Neural cell (in vitro differentiated cells): ENCODE measurements at regions not wholly inside any gene's neighbourhood (a gene's known extent, or its start where the extent isn't known, plus 50 kb on each side); places are given as distances from the start of the nearest gene placed in this dataset.

Experiments
- H2AFZ ChIP-seq: fragments of 200-600, 300-800 bp; sonication (generic), shearing (Covaris generic); 2 replicates; pipeline ENCODE4 v1.6.0; 2014; ENCODE audit warnings: low read depth, mild to moderate bottlenecking, antibody characterized with exemption, low read length, moderate library complexity
- H3F3A ChIP-seq: fragments of 200-600 bp; shearing (Covaris generic); 2 replicates; pipeline ENCODE4 v1.6.1; 2016; ENCODE audit warnings: mild to moderate bottlenecking, moderate library complexity, mixed read lengths, antibody characterized with exemption, low read length; ENCODE audit not compliant: insufficient read depth, poor library complexity, severe bottlenecking
- H3K27ac ChIP-seq: fragments of 200-600, 300-800 bp; sonication (generic), shearing (Covaris generic); 2 replicates; pipeline ENCODE4 v1.5.1; 2014; ENCODE audit warnings: mild to moderate bottlenecking, low read length, moderate library complexity
- H3K27me3 ChIP-seq: fragments of 300-800, 200-600 bp; sonication (generic), shearing (Covaris generic); 2 replicates; pipeline ENCODE4 v1.6.0; 2014; ENCODE audit warnings: mild to moderate bottlenecking, low read depth, low read length, moderate library complexity; ENCODE audit not compliant: insufficient read depth
- H3K36me3 ChIP-seq: fragments of 300-800, 200-600 bp; sonication (generic), shearing (Covaris generic); 2 replicates; pipeline ENCODE4 v1.5.1; 2014; ENCODE audit warnings: mild to moderate bottlenecking, antibody characterized with exemption, low read length, moderate library complexity; ENCODE audit not compliant: insufficient read depth
- H3K4me2 ChIP-seq: fragments of 300-800, 200-600 bp; sonication (generic), shearing (Covaris generic); 2 replicates; pipeline ENCODE4 v1.6.0; 2014; ENCODE audit warnings: mild to moderate bottlenecking, low read length
- H3K4me3 ChIP-seq: fragments of 300-800, 200-600 bp; sonication (generic), shearing (Covaris generic); 2 replicates; pipeline ENCODE4 v1.5.1; 2014; ENCODE audit warnings: mild to moderate bottlenecking, low read length, moderate library complexity
- H3K79me2 ChIP-seq: fragments of 200-600 bp; shearing (Covaris generic); replicated peaks from 2 replicates; pipeline ENCODE4 v1.6.0; 2014; ENCODE audit warnings: mild to moderate bottlenecking, low read length, moderate library complexity; ENCODE audit not compliant: insufficient read depth
- H3K9ac ChIP-seq: fragments of 300-800, 200-600 bp; sonication (generic), shearing (Covaris generic); 2 replicates; pipeline ENCODE4 v1.6.1; 2016; ENCODE audit warnings: mild to moderate bottlenecking, low read length, mixed read lengths
- H3K9me2 ChIP-seq: fragments of 200-600 bp; shearing (Covaris generic); 2 replicates; pipeline ENCODE4 v1.6.1; 2016; ENCODE audit warnings: mild to moderate bottlenecking, low read length, mixed read lengths; ENCODE audit not compliant: insufficient read depth
- H3K9me3 ChIP-seq: fragments of 200-600, 300-800 bp; sonication (generic), shearing (Covaris generic); 2 replicates; pipeline ENCODE4 v1.6.1; 2016; ENCODE audit warnings: mild to moderate bottlenecking, mixed run types, low read length, moderate library complexity, mixed read lengths
- H4K20me1 ChIP-seq: fragments of 200-600 bp; shearing (Covaris generic); 2 replicates; pipeline ENCODE4 v1.6.1; 2016; ENCODE audit warnings: mild to moderate bottlenecking, mixed run types; ENCODE audit not compliant: insufficient read depth
- EP300 ChIP-seq: fragments of 450-650 bp; conservative IDR thresholded peaks from 2 replicates; pipeline ENCODE4 v1.6.1; 2014; ENCODE audit warnings: antibody characterized with exemption, mild to moderate bottlenecking, moderate library complexity; ENCODE audit not compliant: poor library complexity, severe bottlenecking
- EZH2 ChIP-seq: fragments of 200-600, 300-800 bp; shearing (Covaris generic), sonication (generic); IDR thresholded peaks from 2 replicates; pipeline ENCODE4 v1.6.1; 2014; ENCODE audit warnings: antibody characterized with exemption, low read length, borderline replicate concordance, mild to moderate bottlenecking; ENCODE audit not compliant: insufficient read depth, poor library complexity, severe bottlenecking
- MXI1 ChIP-seq: fragments of 450-650 bp; conservative IDR thresholded peaks from 2 replicates; pipeline ENCODE4 v1.6.1; 2014; ENCODE audit warnings: antibody characterized with exemption, mild to moderate bottlenecking; ENCODE audit not compliant: poor library complexity, severe bottlenecking
- POLR2AphosphoS5 ChIP-seq: IDR thresholded peaks from 2 replicates; pipeline ENCODE4 v1.6.1; 2012
- RAD21 ChIP-seq: fragments of 450-650 bp; conservative IDR thresholded peaks from 2 replicates; pipeline ENCODE4 v1.6.1; 2014; ENCODE audit warnings: antibody characterized with exemption, mild to moderate bottlenecking, moderate library complexity
- SMC3 ChIP-seq: fragments of 450-650 bp; conservative IDR thresholded peaks from 2 replicates; pipeline ENCODE4 v1.6.1; 2014; ENCODE audit warnings: antibody characterized with exemption, mild to moderate bottlenecking, moderate library complexity; ENCODE audit not compliant: poor library complexity
- TAF1 ChIP-seq: IDR thresholded peaks from 2 replicates; pipeline ENCODE4 v1.6.1; 2012; ENCODE audit warnings: low read depth
- TF ChIP-seq, protein P1 (sequence below): fragments of 450-650 bp; IDR thresholded peaks from 2 replicates; pipeline ENCODE4 v1.5.1; 2014; ENCODE audit warnings: antibody characterized with exemption, mild to moderate bottlenecking, moderate library complexity; ENCODE audit not compliant: poor library complexity, severe bottlenecking
- TF ChIP-seq, protein P2 (sequence below): IDR thresholded peaks from 2 replicates; pipeline ENCODE4 v1.6.1; 2012; ENCODE audit warnings: borderline replicate concordance

DNA sequence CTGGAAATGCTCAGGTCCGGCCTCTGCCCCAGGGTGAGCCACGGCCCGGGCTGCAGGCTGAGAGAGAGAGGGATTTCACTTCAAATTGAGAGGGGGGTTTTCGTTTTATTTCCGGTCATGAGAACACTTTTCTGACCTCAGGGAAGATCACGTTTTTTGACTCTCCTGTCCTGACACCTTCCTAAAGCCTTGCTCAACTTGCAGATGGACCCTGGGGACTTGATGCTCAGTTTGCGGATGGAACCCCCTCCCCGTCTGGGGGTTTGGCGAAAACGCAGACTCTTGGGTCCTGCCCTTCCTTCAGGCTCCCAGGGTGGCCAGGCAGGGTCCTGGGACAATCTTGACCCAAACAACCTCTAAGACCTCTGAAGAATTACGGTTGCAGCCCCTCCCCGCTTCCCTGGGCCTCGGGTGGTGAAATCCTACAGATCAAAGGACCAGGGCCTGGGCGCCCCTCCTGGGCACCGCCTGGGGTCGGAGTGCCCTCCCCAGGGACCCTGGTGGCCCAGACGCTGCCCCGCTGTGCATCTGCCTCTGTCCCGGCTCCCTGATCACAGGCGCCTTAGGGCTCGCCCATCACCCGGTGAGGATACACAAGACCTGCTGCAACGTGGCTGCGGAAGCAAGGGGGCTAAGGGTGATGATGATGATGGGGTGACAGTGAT lies 148.2 kb downstream of the ERMARD start:
- Histone ChIP-seq H2AFZ (no peak overlapping the region), H3K9me3 (no peaks in the 10 kb centered on the region), H3K4me3 (no peak overlapping the region), H3K27ac (no peak overlapping the region), H3K9ac (no peak overlapping the region), H3K79me2 (no peaks in the 10 kb centered on the region), H3K27me3 (no peaks in the 10 kb centered on the region), H3K9me2 (no peaks in the 10 kb centered on the region), H3F3A (no peaks in the 10 kb centered on the region), H3K36me3 (no peaks in the 10 kb centered on the region), H3K4me2 (no peak overlapping the region), H4K20me1 (no peaks in the 10 kb centered on the region)
- no peak for TF ChIP-seq EZH2
- no peak for TF ChIP-seq TAF1
- TF ChIP-seq, protein P1, sequence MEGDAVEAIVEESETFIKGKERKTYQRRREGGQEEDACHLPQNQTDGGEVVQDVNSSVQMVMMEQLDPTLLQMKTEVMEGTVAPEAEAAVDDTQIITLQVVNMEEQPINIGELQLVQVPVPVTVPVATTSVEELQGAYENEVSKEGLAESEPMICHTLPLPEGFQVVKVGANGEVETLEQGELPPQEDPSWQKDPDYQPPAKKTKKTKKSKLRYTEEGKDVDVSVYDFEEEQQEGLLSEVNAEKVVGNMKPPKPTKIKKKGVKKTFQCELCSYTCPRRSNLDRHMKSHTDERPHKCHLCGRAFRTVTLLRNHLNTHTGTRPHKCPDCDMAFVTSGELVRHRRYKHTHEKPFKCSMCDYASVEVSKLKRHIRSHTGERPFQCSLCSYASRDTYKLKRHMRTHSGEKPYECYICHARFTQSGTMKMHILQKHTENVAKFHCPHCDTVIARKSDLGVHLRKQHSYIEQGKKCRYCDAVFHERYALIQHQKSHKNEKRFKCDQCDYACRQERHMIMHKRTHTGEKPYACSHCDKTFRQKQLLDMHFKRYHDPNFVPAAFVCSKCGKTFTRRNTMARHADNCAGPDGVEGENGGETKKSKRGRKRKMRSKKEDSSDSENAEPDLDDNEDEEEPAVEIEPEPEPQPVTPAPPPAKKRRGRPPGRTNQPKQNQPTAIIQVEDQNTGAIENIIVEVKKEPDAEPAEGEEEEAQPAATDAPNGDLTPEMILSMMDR, result no peak
- no peak for TF ChIP-seq MXI1
- TF ChIP-seq RAD21, result no peak
- TF ChIP-seq, protein P2, sequence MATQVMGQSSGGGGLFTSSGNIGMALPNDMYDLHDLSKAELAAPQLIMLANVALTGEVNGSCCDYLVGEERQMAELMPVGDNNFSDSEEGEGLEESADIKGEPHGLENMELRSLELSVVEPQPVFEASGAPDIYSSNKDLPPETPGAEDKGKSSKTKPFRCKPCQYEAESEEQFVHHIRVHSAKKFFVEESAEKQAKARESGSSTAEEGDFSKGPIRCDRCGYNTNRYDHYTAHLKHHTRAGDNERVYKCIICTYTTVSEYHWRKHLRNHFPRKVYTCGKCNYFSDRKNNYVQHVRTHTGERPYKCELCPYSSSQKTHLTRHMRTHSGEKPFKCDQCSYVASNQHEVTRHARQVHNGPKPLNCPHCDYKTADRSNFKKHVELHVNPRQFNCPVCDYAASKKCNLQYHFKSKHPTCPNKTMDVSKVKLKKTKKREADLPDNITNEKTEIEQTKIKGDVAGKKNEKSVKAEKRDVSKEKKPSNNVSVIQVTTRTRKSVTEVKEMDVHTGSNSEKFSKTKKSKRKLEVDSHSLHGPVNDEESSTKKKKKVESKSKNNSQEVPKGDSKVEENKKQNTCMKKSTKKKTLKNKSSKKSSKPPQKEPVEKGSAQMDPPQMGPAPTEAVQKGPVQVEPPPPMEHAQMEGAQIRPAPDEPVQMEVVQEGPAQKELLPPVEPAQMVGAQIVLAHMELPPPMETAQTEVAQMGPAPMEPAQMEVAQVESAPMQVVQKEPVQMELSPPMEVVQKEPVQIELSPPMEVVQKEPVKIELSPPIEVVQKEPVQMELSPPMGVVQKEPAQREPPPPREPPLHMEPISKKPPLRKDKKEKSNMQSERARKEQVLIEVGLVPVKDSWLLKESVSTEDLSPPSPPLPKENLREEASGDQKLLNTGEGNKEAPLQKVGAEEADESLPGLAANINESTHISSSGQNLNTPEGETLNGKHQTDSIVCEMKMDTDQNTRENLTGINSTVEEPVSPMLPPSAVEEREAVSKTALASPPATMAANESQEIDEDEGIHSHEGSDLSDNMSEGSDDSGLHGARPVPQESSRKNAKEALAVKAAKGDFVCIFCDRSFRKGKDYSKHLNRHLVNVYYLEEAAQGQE, result no peak
- TF ChIP-seq POLR2AphosphoS5, result no peak
- no peak for TF ChIP-seq SMC3
- no peak for TF ChIP-seq EP300

DNA sequence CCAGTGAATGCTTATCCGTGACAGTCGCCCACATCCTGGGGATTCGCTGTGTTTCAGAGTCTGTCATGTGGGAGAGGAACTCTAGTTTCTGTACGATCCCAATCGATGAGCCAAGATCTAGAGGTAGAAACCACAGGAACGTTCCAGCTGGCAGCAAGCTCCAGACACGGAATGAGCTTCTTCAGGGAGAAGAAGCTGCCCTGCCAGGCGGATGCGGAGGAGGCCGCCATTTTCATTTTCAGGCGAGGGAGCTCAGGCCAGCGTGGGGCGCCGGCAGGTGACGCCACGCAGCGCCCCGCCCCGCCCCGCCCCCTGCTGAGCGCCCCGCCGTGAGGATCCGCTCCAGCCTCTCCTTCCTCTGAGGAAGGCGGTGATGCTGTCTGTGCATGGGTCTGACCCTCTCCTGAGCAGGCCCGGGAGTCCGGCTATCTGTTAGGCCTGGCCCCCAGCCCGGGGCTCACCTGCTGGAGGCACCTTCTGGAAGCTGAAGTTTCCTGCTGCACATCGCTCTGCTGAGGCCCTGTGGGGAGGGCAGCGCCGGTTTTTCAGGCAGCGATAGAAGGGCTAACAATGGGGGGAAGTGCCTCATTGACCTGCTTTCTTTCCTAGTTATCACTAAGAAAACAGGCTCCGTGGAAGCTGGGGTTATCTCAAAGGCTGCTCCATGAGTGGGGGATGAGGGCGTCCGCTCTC lies 147.5 kb downstream of the ERMARD start:
- H2AFZ ChIP-seq, result no peak overlapping the region
- H3K9ac ChIP-seq, result no peak overlapping the region
- H3F3A ChIP-seq, result no peaks in the 10 kb centered on the region
- H3K9me3 ChIP-seq, result no peaks in the 10 kb centered on the region
- no peaks in the 10 kb centered on the region for H3K79me2 ChIP-seq
- no peaks in the 10 kb centered on the region for H3K36me3 ChIP-seq
- no peaks in the 10 kb centered on the region for H4K20me1 ChIP-seq
- H3K27ac ChIP-seq, result no peak overlapping the region
- H3K4me3 ChIP-seq, result no peak overlapping the region
- no peaks in the 10 kb centered on the region for H3K9me2 ChIP-seq
- H3K27me3 ChIP-seq, result no peaks in the 10 kb centered on the region
- H3K4me2 ChIP-seq, result no peak overlapping the region
- TF ChIP-seq, protein P2, result no peak
- TF ChIP-seq RAD21 (no peak), SMC3 (no peak), POLR2AphosphoS5 (no peak), EP300 (no peak), MXI1 (no peak), EZH2 (no peak), TAF1 (no peak)
- TF ChIP-seq, protein P1, result no peak
